H1 (cell line): ENCODE measurements at regions not wholly inside any gene's neighbourhood (a gene's known extent, or its start where the extent isn't known, plus 50 kb on each side); places are given as distances from the start of the nearest gene placed in this dataset.

Experiments
- ATF3 ChIP-seq: IDR thresholded peaks from 2 replicates; pipeline ENCODE4 v1.6.1; 2011; ENCODE audit warnings: low read depth, mild to moderate bottlenecking, low read length; ENCODE audit not compliant: insufficient read depth
- CTCF ChIP-seq, 3 experiments: IDR thresholded peaks; 1 replicate in 2 of 3; 2 replicates in 1 of 3; pipeline versions ENCODE4 v1.5.1 to v1.6.1; 2011; ENCODE audit warnings: low read length in 3 of 3, mild to moderate bottlenecking in 3 of 3, inconsistent platforms in 2 of 3, low read depth in 1 of 3, moderate library complexity in 1 of 3; ENCODE audit not compliant: insufficient read depth in 1 of 3; ENCODE audit errors: control extremely low read depth in 1 of 3
- EZH2 ChIP-seq: fragments of 200-600 bp; sonication (generic); IDR thresholded peaks from 2 replicates; pipeline ENCODE4 v1.7.1; 2012; ENCODE audit warnings: low read depth, mild to moderate bottlenecking, moderate library complexity, low read length, inconsistent platforms; ENCODE audit not compliant: severe bottlenecking
- KDM1A ChIP-seq: fragments of 200-600, 300-600 bp; sonication (generic); IDR thresholded peaks from 2 replicates; pipeline ENCODE4 v1.7.1; 2016; ENCODE audit warnings: mild to moderate bottlenecking, low read length, borderline replicate concordance
- MAX ChIP-seq: IDR thresholded peaks from 2 replicates; pipeline ENCODE4 v1.6.1; 2012; ENCODE audit warnings: inconsistent platforms
- NRF1 ChIP-seq: IDR thresholded peaks from 2 replicates; pipeline ENCODE4 v1.6.1; 2011; ENCODE audit warnings: mild to moderate bottlenecking, low read depth, low read length, improper control_type of control experiment
- POLR2A ChIP-seq, 2 experiments: IDR thresholded peaks; 1 replicate in 1 of 2; 2 replicates in 1 of 2; pipeline ENCODE4 v1.6.1; 2011; ENCODE audit warnings: low read depth in 2 of 2, low read length in 2 of 2, mild to moderate bottlenecking in 2 of 2; ENCODE audit errors: control extremely low read depth in 1 of 2
- POU5F1 ChIP-seq: IDR thresholded peaks from 2 replicates; pipeline ENCODE4 v1.6.1; 2011; ENCODE audit warnings: low read depth, mild to moderate bottlenecking, low read length, moderate library complexity
- SP1 ChIP-seq: IDR thresholded peaks from 2 replicates; pipeline ENCODE4 v1.6.1; 2011; ENCODE audit warnings: low read depth, low read length
- TAF1 ChIP-seq: IDR thresholded peaks from 2 replicates; pipeline ENCODE4 v1.6.1; 2011; ENCODE audit warnings: mild to moderate bottlenecking, low read depth, low read length
- YY1 ChIP-seq: IDR thresholded peaks from 2 replicates; pipeline ENCODE4 v1.6.1; 2011; ENCODE audit warnings: low read depth, mild to moderate bottlenecking, low read length

GRCh38 chr2:145569108-145569507 lies 1049.2 kb upstream of the ZEB2 start:
- TF ChIP-seq CTCF (IDR thresholded peaks at IDR 0.05; ENCODE audit: control extremely low read depth in 1 of 3, insufficient read depth in 1 of 3, low read depth in 1 of 3, low read length in 3 of 3) = no peak
- TF ChIP-seq POU5F1 = no peak
- no peak for TF ChIP-seq POLR2A (IDR thresholded peaks at IDR 0.05; ENCODE audit: control extremely low read depth in 1 of 2, low read depth in 2 of 2, low read length in 2 of 2)
- no peak for TF ChIP-seq YY1
- no peak for TF ChIP-seq TAF1
- no peak for TF ChIP-seq MAX
- TF ChIP-seq KDM1A = no peak
- TF ChIP-seq EZH2 = no peak
- no peak for TF ChIP-seq ATF3
- no peak for TF ChIP-seq NRF1
- no peak for TF ChIP-seq SP1
